Brain pericyte (primary cell): ENCODE measurements at regions not wholly inside any gene's neighbourhood (a gene's known extent, or its start where the extent isn't known, plus 50 kb on each side); places are given as distances from the start of the nearest gene placed in this dataset.
"Not testable (repeated sequence)": the region's sequence is repeated elsewhere in the genome, so short reads cannot be mapped to it uniquely, and the experiment has no call there.

Experiments
- DNase-seq: peaks from one replicate; pipeline ENCODE4 v3.0.0-alpha.2; 2012; ENCODE audit warnings: low read depth, low spot score

GRCh38 chr16:33992513-33993177, 533.2 kb downstream of the TP53TG3F start:
- not testable (repeated sequence) for DNase-seq

GRCh38 chr16:33994207-33994606, 534.8 kb downstream of the TP53TG3F start:
- DNase-seq: not testable (repeated sequence)

- not testable (repeated sequence) for DNase-seq
These were observed 536.5 kb downstream of the TP53TG3F start for GRCh38 chr16:33995821-33996372.

- not testable (repeated sequence) for DNase-seq
These were observed 541.8 kb downstream of the TP53TG3F start for GRCh38 chr16:34001184-34001583.

- DNase-seq: not testable (repeated sequence)
These were observed 542.5 kb downstream of the TP53TG3F start for GRCh38 chr16:34001961-34002360.

- DNase-seq: not testable (repeated sequence)
These were observed 555.7 kb downstream of the TP53TG3F start for GRCh38 chr16:34014841-34015820.

- DNase-seq: not testable (repeated sequence)
These were observed 558.9 kb downstream of the TP53TG3F start for GRCh38 chr16:34018277-34018676.

GRCh38 chr16:34050787-34051320, 591.4 kb downstream of the TP53TG3F start:
- DNase-seq: no peak

GRCh38 chr16:34054137-34054536, 594.7 kb downstream of the TP53TG3F start:
- no peak for DNase-seq

- DNase-seq: no peak
These were observed 595.6 kb downstream of the TP53TG3F start for GRCh38 chr16:34054969-34055368.

- not testable (repeated sequence) for DNase-seq
These were observed 603.3 kb downstream of the TP53TG3F start for GRCh38 chr16:34062620-34063253.

GRCh38 chr16:34063498-34064157, 604.2 kb downstream of the TP53TG3F start:
- not testable (repeated sequence) for DNase-seq

- not testable (repeated sequence) for DNase-seq
These were observed 605.2 kb downstream of the TP53TG3F start for GRCh38 chr16:34064602-34065001.

- not testable (repeated sequence) for DNase-seq
These were observed 610.3 kb downstream of the TP53TG3F start for GRCh38 chr16:34069731-34070130.

- DNase-seq: peak; percentile 12
These were observed 619.3 kb downstream of the TP53TG3F start for GRCh38 chr16:34078691-34079090.

GRCh38 chr16:34085038-34085437, 625.6 kb downstream of the TP53TG3F start:
- not testable (repeated sequence) for DNase-seq

GRCh38 chr16:34095006-34095405, 635.6 kb downstream of the TP53TG3F start:
- not testable (repeated sequence) for DNase-seq

- DNase-seq: not testable (repeated sequence)
These were observed 637.5 kb downstream of the TP53TG3F start for GRCh38 chr16:34096911-34097310.

- not testable (repeated sequence) for DNase-seq
These were observed 637.9 kb downstream of the TP53TG3F start for GRCh38 chr16:34097326-34097725.

- DNase-seq: not testable (repeated sequence)
These were observed 638.6 kb downstream of the TP53TG3F start for GRCh38 chr16:34098033-34098432.

GRCh38 chr16:34099028-34099427, 639.6 kb downstream of the TP53TG3F start:
- DNase-seq: not testable (repeated sequence)
